Glutamatergic neuron (in vitro differentiated cells): ENCODE measurements at regions not wholly inside any gene's neighbourhood (a gene's known extent, or its start where the extent isn't known, plus 50 kb on each side); places are given as distances from the start of the nearest gene placed in this dataset.

Experiments
- DNase-seq: peaks from one replicate; pipeline ENCODE4 v3.0.0; 2022
- H3K27ac Mint-ChIP-seq: one replicate; pipeline ENCODE4 v1.8.0; 2020; ENCODE audit warnings: mild to moderate bottlenecking, mixed read lengths, inconsistent platforms; ENCODE audit not compliant: unreplicated experiment
- H3K27me3 Mint-ChIP-seq: one replicate; pipeline ENCODE4 v1.8.0; 2020; ENCODE audit warnings: mild to moderate bottlenecking, moderate library complexity, mixed read lengths, inconsistent platforms; ENCODE audit not compliant: unreplicated experiment
- H3K36me3 Mint-ChIP-seq: one replicate; pipeline ENCODE4 v1.8.0; 2020; ENCODE audit warnings: mild to moderate bottlenecking, mixed read lengths, inconsistent platforms; ENCODE audit not compliant: unreplicated experiment
- H3K4me1 Mint-ChIP-seq: one replicate; pipeline ENCODE4 v1.8.0; 2020; ENCODE audit warnings: mild to moderate bottlenecking, low read depth, mixed read lengths, inconsistent platforms; ENCODE audit not compliant: unreplicated experiment
- H3K4me3 Mint-ChIP-seq: one replicate; pipeline ENCODE4 v1.8.0; 2020; ENCODE audit warnings: mild to moderate bottlenecking, mixed read lengths, inconsistent platforms; ENCODE audit not compliant: unreplicated experiment
- H3K9me3 Mint-ChIP-seq: one replicate; pipeline ENCODE4 v1.8.0; 2020; ENCODE audit warnings: mild to moderate bottlenecking, moderate library complexity, mixed read lengths, inconsistent platforms; ENCODE audit not compliant: unreplicated experiment
- TF ChIP-seq, protein P1 (sequence below): fragments of 200-600 bp; sonication (generic); IDR thresholded peaks from one replicate; pipeline ENCODE4 v1.5.0; 2021; ENCODE audit not compliant: partially characterized antibody, unreplicated experiment

DNA sequence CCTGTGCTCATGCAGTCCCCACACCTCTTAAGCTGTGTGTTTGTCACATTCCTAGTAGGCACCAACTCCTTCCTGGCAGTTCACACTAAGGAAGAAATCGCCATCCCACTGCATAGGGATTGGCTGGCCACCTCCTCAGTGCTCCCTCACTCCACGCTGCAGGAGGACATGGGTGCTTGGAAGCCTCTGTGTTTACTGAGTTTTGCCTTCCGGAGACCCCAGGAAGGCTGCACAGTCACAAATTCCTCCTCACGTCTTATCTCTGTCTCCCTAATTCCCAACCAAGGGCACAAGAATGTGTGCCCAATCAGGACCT, 93.8 kb upstream of the GALNT2 start:
- Mint-ChIP-seq H3K4me1 (no peaks in the 10 kb centered on the region), H3K36me3 (peaks cover 8% of the 10 kb centered on the region), H3K27me3 (peaks cover 3% of the 10 kb centered on the region), H3K4me3 (no peak overlapping the region), H3K27ac (no peak overlapping the region), H3K9me3 (peaks cover 2% of the 10 kb centered on the region)
- TF ChIP-seq, protein P1, sequence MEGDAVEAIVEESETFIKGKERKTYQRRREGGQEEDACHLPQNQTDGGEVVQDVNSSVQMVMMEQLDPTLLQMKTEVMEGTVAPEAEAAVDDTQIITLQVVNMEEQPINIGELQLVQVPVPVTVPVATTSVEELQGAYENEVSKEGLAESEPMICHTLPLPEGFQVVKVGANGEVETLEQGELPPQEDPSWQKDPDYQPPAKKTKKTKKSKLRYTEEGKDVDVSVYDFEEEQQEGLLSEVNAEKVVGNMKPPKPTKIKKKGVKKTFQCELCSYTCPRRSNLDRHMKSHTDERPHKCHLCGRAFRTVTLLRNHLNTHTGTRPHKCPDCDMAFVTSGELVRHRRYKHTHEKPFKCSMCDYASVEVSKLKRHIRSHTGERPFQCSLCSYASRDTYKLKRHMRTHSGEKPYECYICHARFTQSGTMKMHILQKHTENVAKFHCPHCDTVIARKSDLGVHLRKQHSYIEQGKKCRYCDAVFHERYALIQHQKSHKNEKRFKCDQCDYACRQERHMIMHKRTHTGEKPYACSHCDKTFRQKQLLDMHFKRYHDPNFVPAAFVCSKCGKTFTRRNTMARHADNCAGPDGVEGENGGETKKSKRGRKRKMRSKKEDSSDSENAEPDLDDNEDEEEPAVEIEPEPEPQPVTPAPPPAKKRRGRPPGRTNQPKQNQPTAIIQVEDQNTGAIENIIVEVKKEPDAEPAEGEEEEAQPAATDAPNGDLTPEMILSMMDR = no peak
- no peak for DNase-seq

- Mint-ChIP-seq H3K4me1 (no peaks in the 10 kb centered on the region), H3K27ac (no peak overlapping the region), H3K36me3 (peaks cover 8% of the 10 kb centered on the region), H3K4me3 (no peak overlapping the region), H3K9me3 (peaks cover 2% of the 10 kb centered on the region), H3K27me3 (peaks cover 3% of the 10 kb centered on the region)
- no peak for DNase-seq
- TF ChIP-seq, protein P1 = no peak
Observed at GRCh38 chr1:229975047-229975446, 92.0 kb upstream of the GALNT2 start.

DNA sequence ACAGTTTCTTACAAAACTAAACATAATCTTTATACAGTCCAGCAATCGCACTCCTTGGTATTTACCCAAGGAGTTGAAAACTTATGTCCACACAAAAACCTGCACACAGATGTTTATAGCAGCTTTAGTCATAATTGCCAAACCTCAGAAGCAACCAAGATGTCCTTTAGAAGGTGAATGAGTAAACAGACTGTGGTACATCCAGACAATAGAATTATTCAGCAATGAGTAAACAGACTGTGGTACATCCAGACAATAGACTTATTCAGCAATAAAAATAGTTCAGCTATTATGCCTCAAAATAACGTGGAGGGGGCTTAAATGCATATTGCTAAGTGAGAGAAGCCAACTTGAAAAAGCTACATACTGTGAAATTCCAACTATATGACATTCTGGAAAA, 87.0 kb upstream of the GALNT2 start:
- Mint-ChIP-seq H3K9me3 (peaks cover 2% of the 10 kb centered on the region), H3K27me3 (peaks cover 3% of the 10 kb centered on the region), H3K27ac (no peak overlapping the region), H3K4me3 (no peak overlapping the region), H3K36me3 (peaks cover 12% of the 10 kb centered on the region), H3K4me1 (no peaks in the 10 kb centered on the region)
- no peak for DNase-seq
- TF ChIP-seq, protein P1 = no peak

DNA sequence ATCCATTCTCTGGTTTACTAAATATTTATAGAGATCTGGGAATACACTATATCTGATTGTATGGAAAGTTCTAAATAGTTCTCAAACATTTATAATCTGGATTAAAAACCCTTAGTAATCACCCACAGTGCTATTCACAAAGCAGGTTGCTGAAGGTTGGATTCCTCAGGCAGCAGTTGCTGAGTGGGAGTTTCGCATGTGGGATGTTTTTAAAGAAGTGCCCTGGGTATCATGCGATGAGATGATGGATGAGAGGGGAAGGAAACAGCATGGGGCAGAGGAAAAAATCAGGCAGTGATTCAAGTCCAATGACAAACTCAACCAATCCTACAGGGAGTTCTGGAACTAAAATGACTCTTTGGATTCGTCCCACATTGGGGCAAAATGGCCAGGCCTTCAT, 85.3 kb upstream of the GALNT2 start:
- H3K36me3 Mint-ChIP-seq = peaks cover 4% of the 10 kb centered on the region
- TF ChIP-seq, protein P1 = no peak
- peaks cover 3% of the 10 kb centered on the region for H3K27me3 Mint-ChIP-seq
- H3K4me3 Mint-ChIP-seq = no peak overlapping the region
- no peak overlapping the region for H3K27ac Mint-ChIP-seq
- H3K4me1 Mint-ChIP-seq = peaks cover 2% of the 10 kb centered on the region
- no peak for DNase-seq
- H3K9me3 Mint-ChIP-seq = no peaks in the 10 kb centered on the region

DNA sequence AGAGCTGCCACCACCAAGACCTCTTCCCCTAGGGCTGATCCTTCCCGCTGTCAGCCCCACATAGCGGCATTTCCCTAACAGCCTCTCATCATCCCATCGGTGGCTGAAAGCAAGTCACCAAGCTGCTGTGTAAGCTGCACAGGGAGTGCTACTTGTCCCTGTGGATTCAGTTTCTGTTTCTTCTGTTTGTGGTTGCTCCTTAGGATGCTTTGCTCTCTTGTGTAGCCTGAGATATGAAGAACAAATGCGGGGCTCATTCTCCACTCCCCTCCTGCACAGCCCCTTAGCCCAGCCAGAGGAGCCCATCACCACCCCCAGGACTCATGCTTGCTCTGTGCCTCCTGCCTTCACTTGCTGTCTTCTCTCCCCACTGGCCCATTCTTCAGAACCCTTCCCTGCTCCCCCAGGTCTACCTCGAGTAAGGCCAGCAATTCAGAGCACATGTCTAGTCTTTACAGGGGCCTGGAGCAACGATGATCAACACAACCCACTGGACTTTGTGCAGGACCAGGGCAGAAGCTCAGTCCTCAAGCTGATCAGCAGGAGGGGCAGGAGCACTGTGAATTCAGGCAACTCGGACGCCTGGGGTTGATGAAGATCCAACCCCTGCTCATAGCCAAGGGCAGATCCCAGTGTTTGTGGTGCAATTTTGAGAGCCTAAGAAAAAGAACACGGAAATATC, 82.6 kb upstream of the GALNT2 start:
- no peak overlapping the region for H3K4me3 Mint-ChIP-seq
- H3K27ac Mint-ChIP-seq = no peak overlapping the region
- H3K27me3 Mint-ChIP-seq = peaks cover 1% of the 10 kb centered on the region
- peaks cover 4% of the 10 kb centered on the region for H3K36me3 Mint-ChIP-seq
- no peak for DNase-seq
- peaks cover 5% of the 10 kb centered on the region for H3K4me1 Mint-ChIP-seq
- TF ChIP-seq, protein P1 = no peak
- H3K9me3 Mint-ChIP-seq = no peaks in the 10 kb centered on the region
